Type B pancreatic cell (in vitro differentiated cells): ENCODE measurements at regions not wholly inside any gene's neighbourhood (a gene's known extent, or its start where the extent isn't known, plus 50 kb on each side); places are given as distances from the start of the nearest gene placed in this dataset.
"Not testable (repeated sequence)": the region's sequence is repeated elsewhere in the genome, so short reads cannot be mapped to it uniquely, and the experiment has no call there.

ENCODE experiments used
- DNase-seq: peaks from one replicate; pipeline ENCODE4 v3.0.0; 2021; ENCODE audit warnings: mixed read lengths; ENCODE audit not compliant: unreplicated experiment; ENCODE audit errors: extremely low spot score
- H3K27ac Mint-ChIP-seq: 2 replicates; pipeline ENCODE4 v1.8.0; 2021; ENCODE audit warnings: mild to moderate bottlenecking, mixed read lengths
- H3K27me3 Mint-ChIP-seq: 2 replicates; pipeline ENCODE4 v1.8.0; 2021; ENCODE audit warnings: mixed read lengths
- H3K36me3 Mint-ChIP-seq: 2 replicates; pipeline ENCODE4 v1.8.0; 2021; ENCODE audit warnings: mixed read lengths
- H3K4me1 Mint-ChIP-seq: one replicate; pipeline ENCODE4 v1.8.0; 2021; ENCODE audit warnings: mixed read lengths; ENCODE audit not compliant: unreplicated experiment
- H3K4me3 Mint-ChIP-seq: 2 replicates; pipeline ENCODE4 v1.8.0; 2021; ENCODE audit warnings: mild to moderate bottlenecking, mixed read lengths
- H3K9me3 Mint-ChIP-seq: 2 replicates; pipeline ENCODE4 v1.8.0; 2021; ENCODE audit warnings: mixed read lengths
- CTCF ChIP-seq: fragments of 200-600 bp; sonication (generic); conservative IDR thresholded peaks from 2 replicates; pipeline ENCODE4 v1.5.0; 2021; ENCODE audit warnings: antibody characterized with exemption, mild to moderate bottlenecking

- H3K4me3 Mint-ChIP-seq: no peak overlapping the region
- H3K27ac Mint-ChIP-seq: no peak overlapping the region
- no peaks in the 10 kb centered on the region for H3K27me3 Mint-ChIP-seq
- H3K36me3 Mint-ChIP-seq: no peaks in the 10 kb centered on the region
- no peak for TF ChIP-seq CTCF
- no peak for DNase-seq
- no peaks in the 10 kb centered on the region for H3K4me1 Mint-ChIP-seq
- no peaks in the 10 kb centered on the region for H3K9me3 Mint-ChIP-seq
Observed at GRCh38 chr20:30288346-30288745, 969.1 kb upstream of the DEFB115 start.

- H3K4me1 Mint-ChIP-seq, DNase-seq, H3K9me3 Mint-ChIP-seq, H3K27me3 Mint-ChIP-seq, H3K36me3 Mint-ChIP-seq: not testable (repeated sequence)
- peak overlapping the region; percentile 29 for H3K27ac Mint-ChIP-seq
- H3K4me3 Mint-ChIP-seq: peak overlapping the region; percentile 17
Observed at GRCh38 chr20:30289049-30289448, 968.4 kb upstream of the DEFB115 start.

GRCh38 chr20:30289711-30290141 lies 967.7 kb upstream of the DEFB115 start:
- H3K27ac Mint-ChIP-seq, H3K4me3 Mint-ChIP-seq, DNase-seq, H3K4me1 Mint-ChIP-seq, H3K36me3 Mint-ChIP-seq, H3K27me3 Mint-ChIP-seq, H3K9me3 Mint-ChIP-seq: not testable (repeated sequence)

- H3K9me3 Mint-ChIP-seq, H3K27ac Mint-ChIP-seq, H3K4me3 Mint-ChIP-seq, H3K4me1 Mint-ChIP-seq, H3K36me3 Mint-ChIP-seq, DNase-seq, H3K27me3 Mint-ChIP-seq: not testable (repeated sequence)
Observed at GRCh38 chr20:30290361-30291063, 967.0 kb upstream of the DEFB115 start.

- not testable (repeated sequence) for H3K4me1 Mint-ChIP-seq, H3K27me3 Mint-ChIP-seq, DNase-seq, H3K9me3 Mint-ChIP-seq, H3K4me3 Mint-ChIP-seq, H3K36me3 Mint-ChIP-seq, H3K27ac Mint-ChIP-seq
Observed at GRCh38 chr20:30291064-30291379, 966.4 kb upstream of the DEFB115 start.

- H3K9me3 Mint-ChIP-seq, H3K27me3 Mint-ChIP-seq, H3K4me1 Mint-ChIP-seq, H3K4me3 Mint-ChIP-seq, H3K36me3 Mint-ChIP-seq, H3K27ac Mint-ChIP-seq, DNase-seq: not testable (repeated sequence)
Observed at GRCh38 chr20:30291686-30292085, 965.8 kb upstream of the DEFB115 start.

GRCh38 chr20:30295396-30295795 lies 962.1 kb upstream of the DEFB115 start:
- not testable (repeated sequence) for H3K27me3 Mint-ChIP-seq, DNase-seq

GRCh38 chr20:30295967-30296366 lies 961.5 kb upstream of the DEFB115 start:
- DNase-seq, H3K36me3 Mint-ChIP-seq, H3K27ac Mint-ChIP-seq, H3K4me1 Mint-ChIP-seq, H3K9me3 Mint-ChIP-seq, H3K4me3 Mint-ChIP-seq, H3K27me3 Mint-ChIP-seq: not testable (repeated sequence)

More at GRCh38 chr20:30295396-30295795, 962.1 kb upstream of the DEFB115 start:
- not testable (repeated sequence) for H3K36me3 Mint-ChIP-seq, H3K4me3 Mint-ChIP-seq, H3K9me3 Mint-ChIP-seq, H3K4me1 Mint-ChIP-seq, H3K27ac Mint-ChIP-seq

- DNase-seq, H3K36me3 Mint-ChIP-seq, H3K4me3 Mint-ChIP-seq, H3K27ac Mint-ChIP-seq, H3K9me3 Mint-ChIP-seq, H3K27me3 Mint-ChIP-seq, H3K4me1 Mint-ChIP-seq: not testable (repeated sequence)
Observed at GRCh38 chr20:30297878-30298595, 959.4 kb upstream of the DEFB115 start.

- not testable (repeated sequence) for H3K27ac Mint-ChIP-seq, H3K9me3 Mint-ChIP-seq, H3K36me3 Mint-ChIP-seq, DNase-seq, H3K4me1 Mint-ChIP-seq, H3K4me3 Mint-ChIP-seq, H3K27me3 Mint-ChIP-seq
Observed at GRCh38 chr20:30300220-30300642, 957.2 kb upstream of the DEFB115 start.

- H3K27me3 Mint-ChIP-seq, H3K36me3 Mint-ChIP-seq, DNase-seq, H3K4me1 Mint-ChIP-seq, H3K4me3 Mint-ChIP-seq, H3K9me3 Mint-ChIP-seq, H3K27ac Mint-ChIP-seq: not testable (repeated sequence)
Observed at GRCh38 chr20:30302786-30303185, 954.7 kb upstream of the DEFB115 start.

- not testable (repeated sequence) for DNase-seq, H3K27me3 Mint-ChIP-seq, H3K9me3 Mint-ChIP-seq, H3K27ac Mint-ChIP-seq, H3K4me1 Mint-ChIP-seq, H3K36me3 Mint-ChIP-seq, H3K4me3 Mint-ChIP-seq
Observed at GRCh38 chr20:30309938-30310337, 947.5 kb upstream of the DEFB115 start.

- H3K27me3 Mint-ChIP-seq, H3K4me1 Mint-ChIP-seq, DNase-seq, H3K4me3 Mint-ChIP-seq, H3K27ac Mint-ChIP-seq, H3K36me3 Mint-ChIP-seq, H3K9me3 Mint-ChIP-seq: not testable (repeated sequence)
Observed at GRCh38 chr20:30310385-30310784, 947.1 kb upstream of the DEFB115 start.
